HepG2 (cell line): ENCODE measurements at regions not wholly inside any gene's neighbourhood (a gene's known extent, or its start where the extent isn't known, plus 50 kb on each side); places are given as distances from the start of the nearest gene placed in this dataset.

Experiments
- ATAC-seq: fragments of 200-7000 bp; cut with Tn5 transposase; 3 replicates; pipeline ENCODE4 v1.9.1; 2020; ENCODE audit warnings: mild to moderate bottlenecking, moderate library complexity
- BruUV-seq: library from RNA; stranded (reverse); fragments of 400-500 nt; replicated peaks from 2 replicates; lab custom pipeline; 2021; lab: Mats Ljungman, UMichigan
- CTCF ChIA-PET: fragments of 300-600 bp; formaldehyde crosslinking; extraction: SDS; loops from one replicate; lab custom pipeline; 2021; ENCODE audit warnings: low total read pairs, inconsistent platforms, low intra/inter-chr PET ratio; lab: Yijun Ruan, JAX
- POLR2A ChIA-PET: fragments of 350-600 bp; sonication (Branson Sonifier 250); formaldehyde crosslinking; loops from one replicate; lab custom pipeline; 2020; ENCODE audit warnings: antibody characterized with exemption, inconsistent platforms; lab: Yijun Ruan, JAX
- DNase-seq: peaks from one replicate; pipeline ENCODE4 v3.0.0-alpha.2; 2015; ENCODE audit warnings: low spot score
- FAIRE-seq: peaks from 3 replicates; lab custom pipeline; 2011; peaks lifted over from hg19 to GRCh38; lab: Jason Lieb, UNC
- H2AFZ ChIP-seq: one replicate; pipeline ENCODE4 v1.6.1; 2011; ENCODE audit warnings: low read length, inconsistent platforms
- H3K27ac ChIP-seq: fragments of 300-600 bp; 3 replicates; pipeline ENCODE4 v1.8.0; 2011; ENCODE audit warnings: mixed run types, mild to moderate bottlenecking, mixed read lengths, low read length, inconsistent platforms; ENCODE audit not compliant: insufficient read depth; ENCODE audit errors: extremely low read length
- H3K27me3 ChIP-seq, 2 experiments: fragments of 200-600 bp in 1 of 2; 2 replicates in 1 of 2; 3 replicates in 1 of 2; pipeline versions ENCODE4 v1.6.0 to v1.8.0; 2011; ENCODE audit warnings: low read length in 2 of 2, mild to moderate bottlenecking in 2 of 2, moderate library complexity in 2 of 2, inconsistent platforms in 1 of 2; ENCODE audit not compliant: insufficient read depth in 2 of 2, control insufficient read depth in 1 of 2
- H3K36me3 ChIP-seq, 2 experiments: fragments of 200-600 bp in 1 of 2; replicated peaks in 1 of 2; 2 replicates in 1 of 2; 3 replicates in 1 of 2; pipeline versions ENCODE4 v1.5.1 to v1.8.0; 2011; ENCODE audit warnings: low read length in 2 of 2, inconsistent platforms in 1 of 2; ENCODE audit not compliant: insufficient read depth in 2 of 2, control insufficient read depth in 1 of 2
- H3K4me1 ChIP-seq: 2 replicates; pipeline ENCODE4 v1.5.1; 2012; ENCODE audit warnings: low read length, inconsistent platforms; ENCODE audit not compliant: insufficient read depth
- H3K4me2 ChIP-seq: 2 replicates; pipeline ENCODE4 v1.6.0; 2011; ENCODE audit warnings: low read depth, low read length, inconsistent platforms
- H3K4me3 ChIP-seq, 3 experiments: fragments of 200-600 bp in 1 of 3; sonication (generic), shearing (Covaris generic) in 1 of 3; replicated peaks in 1 of 3; 2 replicates each; pipeline ENCODE4 v1.5.1; 2011 to 2016; ENCODE audit warnings: low read length in 3 of 3, inconsistent platforms in 2 of 3, low read depth in 2 of 3, mild to moderate bottlenecking in 2 of 3, control low read depth in 1 of 3, mixed read lengths in 1 of 3; ENCODE audit not compliant: insufficient read depth in 1 of 3
- H3K79me2 ChIP-seq: one replicate; pipeline ENCODE4 v1.6.1; 2011; ENCODE audit warnings: low read length, inconsistent platforms; ENCODE audit not compliant: insufficient read depth
- H3K9ac ChIP-seq: 2 replicates; pipeline ENCODE4 v1.6.0; 2011; ENCODE audit warnings: mild to moderate bottlenecking, low read depth, low read length, inconsistent platforms; ENCODE audit not compliant: insufficient read depth
- H3K9me3 ChIP-seq: 2 replicates; pipeline ENCODE4 v1.5.1; 2012; ENCODE audit warnings: mild to moderate bottlenecking, low read length
- H4K20me1 ChIP-seq: 2 replicates; pipeline ENCODE4 v1.6.0; 2011; ENCODE audit warnings: inconsistent platforms, mild to moderate bottlenecking, low read length, moderate library complexity; ENCODE audit not compliant: insufficient read depth
- ATF6 ChIP-seq: sonication (generic); formaldehyde crosslinking; conservative IDR thresholded peaks from 2 replicates; pipeline ENCODE4 v1.4.0; 2020; ENCODE audit warnings: missing genetic modification reagents
- ATRX ChIP-seq: sonication (generic); formaldehyde crosslinking; IDR thresholded peaks from 2 replicates; pipeline ENCODE4 v1.4.0; 2020; ENCODE audit warnings: missing genetic modification reagents, borderline replicate concordance
- CENPX ChIP-seq: sonication (generic); formaldehyde crosslinking; IDR thresholded peaks from 2 replicates; pipeline ENCODE4 v1.9.0; 2021; ENCODE audit warnings: mild to moderate bottlenecking, missing genetic modification reagents, moderate library complexity
- HNF4G ChIP-seq, 2 experiments: sonication (generic) in 1 of 2; formaldehyde crosslinking in 1 of 2; IDR thresholded peaks; 2 replicates each; pipeline versions ENCODE4 v1.4.0 to v1.6.1; 2011 to 2020; ENCODE audit warnings: borderline replicate concordance in 2 of 2, low read depth in 2 of 2, mild to moderate bottlenecking in 2 of 2, low read length in 1 of 2, missing genetic modification reagents in 1 of 2, moderate library complexity in 1 of 2
- ZNF407 ChIP-seq: sonication (generic); formaldehyde crosslinking; IDR thresholded peaks from one replicate; pipeline ENCODE4 v1.5.1; 2020; ENCODE audit warnings: mild to moderate bottlenecking, missing genetic modification reagents; ENCODE audit errors: not compliant biosample characterization
- WGBS: methylation state at CpG from one replicate; pipeline ENCODE4 v1.1.6; 2017; ENCODE audit warnings: low lambda C conversion rate; 5-methylcytosine and 5-hydroxymethylcytosine counted together
- in situ Hi-C: cut with HindIII; loops from 2 replicates; pipeline ENCODE4 v1.10.0; 2017; ENCODE audit warnings: low pct_unique_long_range_greater_than_20kb; ENCODE audit not compliant: extremely low pct_ligation_motif_present
- intact Hi-C: fragments of 100-400 bp; cut with micrococcal nuclease; formaldehyde crosslinking; loops from one replicate; pipeline ENCODE4 v1.10.0; 2022; ENCODE audit not compliant: unreplicated experiment
- TF ChIP-seq, protein P1 (sequence below): sonication (generic); formaldehyde crosslinking; IDR thresholded peaks from 2 replicates; pipeline ENCODE4 v1.4.0; 2020; ENCODE audit warnings: mild to moderate bottlenecking, missing genetic modification reagents
- TF ChIP-seq, protein P2 (sequence below): sonication (generic); formaldehyde crosslinking; IDR thresholded peaks from 2 replicates; pipeline ENCODE4 v1.4.0; 2020; ENCODE audit warnings: missing genetic modification reagents

- in situ Hi-C loops (no loop called here), intact Hi-C loops (no loop called here)
- H4K20me1 ChIP-seq, result no peaks in the 10 kb centered on the region
- no peaks in the 10 kb centered on the region for H3K36me3 ChIP-seq
- WGBS, result 0% methylated on average over 1 of the region's 1 CpG
- DNase-seq, result no peak
- ATAC-seq, result no peak
- no peak overlapping the region for H3K4me3 ChIP-seq
- ChIA-PET POLR2A (no interaction called here), CTCF (no interaction called here)
- no peak overlapping the region for H2AFZ ChIP-seq
- no peaks in the 10 kb centered on the region for H3K27me3 ChIP-seq
- H3K9ac ChIP-seq, result no peak overlapping the region
- H3K9me3 ChIP-seq, result peaks cover 6% of the 10 kb centered on the region; the same call in 1 of the 2 replicates
- H3K4me2 ChIP-seq, result no peak overlapping the region
- no peak for FAIRE-seq
- no peaks in the 10 kb centered on the region for H3K4me1 ChIP-seq
- no peak overlapping the region for H3K27ac ChIP-seq
- no TSS peak for BruUV-seq
- H3K79me2 ChIP-seq, result no peaks in the 10 kb centered on the region
- no peak for TF ChIP-seq ATRX (CRISPR knock-in tag)
- TF ChIP-seq, protein P1, sequence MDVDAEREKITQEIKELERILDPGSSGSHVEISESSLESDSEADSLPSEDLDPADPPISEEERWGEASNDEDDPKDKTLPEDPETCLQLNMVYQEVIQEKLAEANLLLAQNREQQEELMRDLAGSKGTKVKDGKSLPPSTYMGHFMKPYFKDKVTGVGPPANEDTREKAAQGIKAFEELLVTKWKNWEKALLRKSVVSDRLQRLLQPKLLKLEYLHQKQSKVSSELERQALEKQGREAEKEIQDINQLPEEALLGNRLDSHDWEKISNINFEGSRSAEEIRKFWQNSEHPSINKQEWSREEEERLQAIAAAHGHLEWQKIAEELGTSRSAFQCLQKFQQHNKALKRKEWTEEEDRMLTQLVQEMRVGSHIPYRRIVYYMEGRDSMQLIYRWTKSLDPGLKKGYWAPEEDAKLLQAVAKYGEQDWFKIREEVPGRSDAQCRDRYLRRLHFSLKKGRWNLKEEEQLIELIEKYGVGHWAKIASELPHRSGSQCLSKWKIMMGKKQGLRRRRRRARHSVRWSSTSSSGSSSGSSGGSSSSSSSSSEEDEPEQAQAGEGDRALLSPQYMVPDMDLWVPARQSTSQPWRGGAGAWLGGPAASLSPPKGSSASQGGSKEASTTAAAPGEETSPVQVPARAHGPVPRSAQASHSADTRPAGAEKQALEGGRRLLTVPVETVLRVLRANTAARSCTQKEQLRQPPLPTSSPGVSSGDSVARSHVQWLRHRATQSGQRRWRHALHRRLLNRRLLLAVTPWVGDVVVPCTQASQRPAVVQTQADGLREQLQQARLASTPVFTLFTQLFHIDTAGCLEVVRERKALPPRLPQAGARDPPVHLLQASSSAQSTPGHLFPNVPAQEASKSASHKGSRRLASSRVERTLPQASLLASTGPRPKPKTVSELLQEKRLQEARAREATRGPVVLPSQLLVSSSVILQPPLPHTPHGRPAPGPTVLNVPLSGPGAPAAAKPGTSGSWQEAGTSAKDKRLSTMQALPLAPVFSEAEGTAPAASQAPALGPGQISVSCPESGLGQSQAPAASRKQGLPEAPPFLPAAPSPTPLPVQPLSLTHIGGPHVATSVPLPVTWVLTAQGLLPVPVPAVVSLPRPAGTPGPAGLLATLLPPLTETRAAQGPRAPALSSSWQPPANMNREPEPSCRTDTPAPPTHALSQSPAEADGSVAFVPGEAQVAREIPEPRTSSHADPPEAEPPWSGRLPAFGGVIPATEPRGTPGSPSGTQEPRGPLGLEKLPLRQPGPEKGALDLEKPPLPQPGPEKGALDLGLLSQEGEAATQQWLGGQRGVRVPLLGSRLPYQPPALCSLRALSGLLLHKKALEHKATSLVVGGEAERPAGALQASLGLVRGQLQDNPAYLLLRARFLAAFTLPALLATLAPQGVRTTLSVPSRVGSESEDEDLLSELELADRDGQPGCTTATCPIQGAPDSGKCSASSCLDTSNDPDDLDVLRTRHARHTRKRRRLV (CRISPR knock-in tag), result no peak
- no peak for TF ChIP-seq HNF4G (IDR thresholded peaks at IDR 0.05; ENCODE audit: borderline replicate concordance, low read depth, low read length)
- no peak for TF ChIP-seq HNF4G (CRISPR knock-in tag; IDR thresholded peaks at IDR 0.05; ENCODE audit: borderline replicate concordance, low read depth)
- TF ChIP-seq ZNF407 (CRISPR knock-in tag), result no peak
- no peak for TF ChIP-seq CENPX
- no peak for TF ChIP-seq ATF6 (CRISPR knock-in tag)
- TF ChIP-seq, protein P2, sequence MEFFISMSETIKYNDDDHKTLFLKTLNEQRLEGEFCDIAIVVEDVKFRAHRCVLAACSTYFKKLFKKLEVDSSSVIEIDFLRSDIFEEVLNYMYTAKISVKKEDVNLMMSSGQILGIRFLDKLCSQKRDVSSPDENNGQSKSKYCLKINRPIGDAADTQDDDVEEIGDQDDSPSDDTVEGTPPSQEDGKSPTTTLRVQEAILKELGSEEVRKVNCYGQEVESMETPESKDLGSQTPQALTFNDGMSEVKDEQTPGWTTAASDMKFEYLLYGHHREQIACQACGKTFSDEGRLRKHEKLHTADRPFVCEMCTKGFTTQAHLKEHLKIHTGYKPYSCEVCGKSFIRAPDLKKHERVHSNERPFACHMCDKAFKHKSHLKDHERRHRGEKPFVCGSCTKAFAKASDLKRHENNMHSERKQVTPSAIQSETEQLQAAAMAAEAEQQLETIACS, result no peak
Measured at GRCh38 chr10:2460812-2461211, 606.5 kb upstream of the PFKP start.
